ENCODE measurements at regions not wholly inside any gene's neighbourhood (a gene's known extent, or its start where the extent isn't known, plus 50 kb on each side); places are given as distances from the start of the nearest gene placed in this dataset.

- no peak for TF ChIP-seq CTCF (IDR thresholded peaks at IDR 0.05; ENCODE audit: insufficient read depth, low read length, severe bottlenecking)
- DNase-seq (ENCODE audit: low read depth) (no peak), FAIRE-seq (no peak)
- peaks cover 3% of the 10 kb centered on the region for H3K36me3 ChIP-seq (ENCODE audit: control insufficient read depth, insufficient read depth, low read length)
- no peak overlapping the region for H3K4me3 ChIP-seq (ENCODE audit: low read depth, low read length)
- H3K27me3 ChIP-seq (ENCODE audit: control insufficient read depth, insufficient read depth, low read length): no peaks in the 10 kb centered on the region
Observed at GRCh38 chr17:64767269-64767997, 105.3 kb upstream of the SMURF2 start.

GRCh38 chr17:64765191-64765889, 103.2 kb upstream of the SMURF2 start:
- peak; percentile 81 for FAIRE-seq
- peak; percentile 66 for DNase-seq (ENCODE audit: low read depth)
- Histone ChIP-seq H3K4me3 (ENCODE audit: low read depth, low read length) (no peak overlapping the region), H3K27me3 (ENCODE audit: control insufficient read depth, insufficient read depth, low read length) (no peaks in the 10 kb centered on the region), H3K36me3 (ENCODE audit: control insufficient read depth, insufficient read depth, low read length) (peaks cover 3% of the 10 kb centered on the region)
- no peak for TF ChIP-seq CTCF (IDR thresholded peaks at IDR 0.05; ENCODE audit: insufficient read depth, low read length, severe bottlenecking)

DNA sequence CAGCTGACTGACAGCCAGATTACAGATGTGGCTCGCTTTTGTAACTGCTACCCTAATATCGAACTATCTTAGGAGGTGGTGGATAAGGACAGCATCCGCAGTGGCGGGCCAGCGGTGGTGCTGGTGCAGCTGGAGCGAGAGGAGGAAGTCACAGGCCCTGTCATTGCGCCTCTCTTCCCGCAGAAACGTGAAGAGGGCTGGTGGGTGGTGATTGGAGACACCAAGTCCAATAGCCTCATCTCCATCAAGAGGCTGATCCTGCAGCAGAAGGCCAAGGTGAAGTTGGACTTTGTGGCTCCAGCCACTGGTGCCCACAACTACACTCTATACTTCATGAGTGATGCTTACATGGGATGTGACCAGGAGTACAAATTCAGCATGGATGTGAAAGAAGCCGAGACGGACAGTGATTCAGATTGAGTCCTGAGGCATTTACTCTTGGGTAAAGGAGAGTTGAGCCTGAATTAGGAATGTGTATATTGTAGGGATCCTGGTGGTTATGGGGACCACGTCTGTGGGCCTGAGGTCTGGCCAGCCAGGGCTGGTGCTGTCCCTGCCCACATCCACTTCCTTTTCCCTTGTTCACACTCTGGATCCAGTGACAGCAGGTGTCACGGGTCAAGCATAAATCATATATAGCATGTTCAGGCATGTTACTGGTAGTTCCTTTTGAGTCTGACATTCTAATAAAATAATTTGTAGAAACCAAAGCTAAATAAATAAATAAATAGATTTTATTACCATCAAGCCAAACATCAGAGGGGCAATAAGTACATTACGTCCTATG, 89.0 kb upstream of the SMURF2 start:
- Histone ChIP-seq H3K4me3 (ENCODE audit: low read depth, low read length) (no peak overlapping the region), H3K27me3 (ENCODE audit: control insufficient read depth, insufficient read depth, low read length) (no peaks in the 10 kb centered on the region), H3K36me3 (ENCODE audit: control insufficient read depth, insufficient read depth, low read length) (peaks cover 12% of the 10 kb centered on the region)
- no peak for TF ChIP-seq CTCF (IDR thresholded peaks at IDR 0.05; ENCODE audit: insufficient read depth, low read length, severe bottlenecking)
- FAIRE-seq (no peak), DNase-seq (ENCODE audit: low read depth) (peak; percentile 73)

- H3K27me3 ChIP-seq (ENCODE audit: control insufficient read depth, insufficient read depth, low read length): no peaks in the 10 kb centered on the region
- FAIRE-seq (no peak), DNase-seq (ENCODE audit: low read depth) (no peak)
- H3K4me3 ChIP-seq (ENCODE audit: low read depth, low read length): no peak overlapping the region
- peaks cover 10% of the 10 kb centered on the region for H3K36me3 ChIP-seq (ENCODE audit: control insufficient read depth, insufficient read depth, low read length)
- no peak for TF ChIP-seq CTCF (IDR thresholded peaks at IDR 0.05; ENCODE audit: insufficient read depth, low read length, severe bottlenecking)
Observed at GRCh38 chr17:64750478-64750877, 88.4 kb upstream of the SMURF2 start.

GRCh38 chr17:64749306-64749705, 87.2 kb upstream of the SMURF2 start:
- no peak for FAIRE-seq

More at GRCh38 chr17:64749306-64749705, 87.2 kb upstream of the SMURF2 start:
- Histone ChIP-seq H3K36me3 (ENCODE audit: control insufficient read depth, insufficient read depth, low read length) (peaks cover 10% of the 10 kb centered on the region), H3K27me3 (ENCODE audit: control insufficient read depth, insufficient read depth, low read length) (no peaks in the 10 kb centered on the region), H3K4me3 (ENCODE audit: low read depth, low read length) (no peak overlapping the region)
- DNase-seq (ENCODE audit: low read depth): no peak
- no peak for TF ChIP-seq CTCF (IDR thresholded peaks at IDR 0.05; ENCODE audit: insufficient read depth, low read length, severe bottlenecking)
